ENCODE measurements at regions not wholly inside any gene's neighbourhood (a gene's known extent, or its start where the extent isn't known, plus 50 kb on each side); places are given as distances from the start of the nearest gene placed in this dataset.

DNA sequence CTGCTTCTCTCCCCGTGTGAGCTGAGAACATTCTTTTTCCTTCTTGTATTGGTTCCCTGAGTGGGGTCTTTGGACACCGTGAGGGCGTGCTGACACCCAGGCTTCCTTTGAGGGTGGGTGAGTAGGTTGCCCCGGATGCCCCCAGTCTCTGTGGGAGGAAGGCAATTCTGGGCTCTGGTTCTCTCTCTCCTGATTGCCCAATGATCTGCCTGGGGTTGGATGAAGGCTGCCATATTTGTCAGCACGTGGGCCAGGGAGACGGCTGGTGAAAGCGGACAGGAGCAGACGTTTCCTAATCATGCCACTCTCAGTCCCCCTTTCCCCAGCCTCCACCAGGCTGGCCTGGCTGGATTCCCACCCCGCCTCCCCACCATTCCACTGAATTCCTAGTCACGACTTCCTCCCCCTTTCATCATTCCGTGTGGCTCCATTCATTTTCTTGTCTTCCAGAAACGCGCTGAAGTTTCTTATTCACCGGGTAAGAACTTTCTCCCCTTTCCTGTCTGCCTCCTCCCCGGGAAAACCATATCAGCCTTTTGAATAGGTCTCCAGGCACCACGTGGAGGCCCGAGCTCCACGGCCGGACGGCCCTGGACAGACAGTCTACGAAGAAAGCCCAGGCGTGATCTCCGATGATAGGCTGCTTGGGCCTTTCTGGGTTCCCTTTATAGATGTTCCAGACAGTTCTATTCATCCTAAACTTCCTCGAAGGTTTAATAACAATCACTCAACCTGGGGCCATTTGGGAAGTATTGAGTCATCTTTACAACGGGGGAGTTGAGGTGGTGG, 98.7 kb upstream of the NPTX2 start:
- WGBS (ENCODE audit: insufficient coverage, insufficient read length) = no CpG with 5 or more reads among the region's 25 CpGs
- DNase-seq (ENCODE audit: low read depth, low spot score) = no peak
- Histone ChIP-seq H3K27ac (ENCODE audit: low read length) (no peak overlapping the region), H3K4me1 (ENCODE audit: control insufficient read depth, insufficient read depth, low read length) (no peaks in the 10 kb centered on the region), H3K9me3 (ENCODE audit: control insufficient read depth, insufficient read depth, low read length) (peaks cover 1% of the 10 kb centered on the region; the same call in 1 of the 2 replicates), H3K4me3 (ENCODE audit: low read length) (no peak overlapping the region), H3K36me3 (ENCODE audit: control insufficient read depth, insufficient read depth, low read length) (no peaks in the 10 kb centered on the region), H3K27me3 (ENCODE audit: control insufficient read depth, insufficient read depth, low read length) (no peaks in the 10 kb centered on the region)

DNA sequence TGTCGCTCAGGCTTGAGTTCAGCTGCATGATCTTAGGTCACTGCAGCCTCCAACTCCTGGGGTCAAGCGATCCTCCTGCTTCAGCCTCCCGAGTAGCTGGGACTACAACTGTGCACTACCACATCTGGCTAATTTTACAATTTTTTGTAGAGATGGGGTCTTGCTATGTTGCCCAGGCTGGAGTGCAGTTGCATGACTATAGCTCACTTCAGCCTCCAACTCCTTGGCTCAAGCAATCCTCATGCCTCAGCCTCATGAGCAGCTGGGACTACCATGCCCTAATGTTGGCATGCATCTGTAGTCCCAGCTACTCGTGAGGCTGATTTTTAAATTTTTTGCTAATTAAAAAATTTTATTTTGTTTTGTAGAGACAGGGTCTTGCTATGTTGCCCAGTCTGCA, 101.9 kb upstream of the NPTX2 start:
- no peaks in the 10 kb centered on the region for H3K27me3 ChIP-seq (ENCODE audit: control insufficient read depth, insufficient read depth, low read length)
- no peak overlapping the region for H3K4me3 ChIP-seq (ENCODE audit: low read length)
- H3K9me3 ChIP-seq (ENCODE audit: control insufficient read depth, insufficient read depth, low read length) = no peaks in the 10 kb centered on the region
- no peaks in the 10 kb centered on the region for H3K36me3 ChIP-seq (ENCODE audit: control insufficient read depth, insufficient read depth, low read length)
- H3K4me1 ChIP-seq (ENCODE audit: control insufficient read depth, insufficient read depth, low read length) = no peaks in the 10 kb centered on the region
- WGBS (ENCODE audit: insufficient coverage, insufficient read length) = no CpG with 5 or more reads among the region's 4 CpGs
- no peak for DNase-seq (ENCODE audit: low read depth, low spot score)
- H3K27ac ChIP-seq (ENCODE audit: low read length) = no peak overlapping the region

DNA sequence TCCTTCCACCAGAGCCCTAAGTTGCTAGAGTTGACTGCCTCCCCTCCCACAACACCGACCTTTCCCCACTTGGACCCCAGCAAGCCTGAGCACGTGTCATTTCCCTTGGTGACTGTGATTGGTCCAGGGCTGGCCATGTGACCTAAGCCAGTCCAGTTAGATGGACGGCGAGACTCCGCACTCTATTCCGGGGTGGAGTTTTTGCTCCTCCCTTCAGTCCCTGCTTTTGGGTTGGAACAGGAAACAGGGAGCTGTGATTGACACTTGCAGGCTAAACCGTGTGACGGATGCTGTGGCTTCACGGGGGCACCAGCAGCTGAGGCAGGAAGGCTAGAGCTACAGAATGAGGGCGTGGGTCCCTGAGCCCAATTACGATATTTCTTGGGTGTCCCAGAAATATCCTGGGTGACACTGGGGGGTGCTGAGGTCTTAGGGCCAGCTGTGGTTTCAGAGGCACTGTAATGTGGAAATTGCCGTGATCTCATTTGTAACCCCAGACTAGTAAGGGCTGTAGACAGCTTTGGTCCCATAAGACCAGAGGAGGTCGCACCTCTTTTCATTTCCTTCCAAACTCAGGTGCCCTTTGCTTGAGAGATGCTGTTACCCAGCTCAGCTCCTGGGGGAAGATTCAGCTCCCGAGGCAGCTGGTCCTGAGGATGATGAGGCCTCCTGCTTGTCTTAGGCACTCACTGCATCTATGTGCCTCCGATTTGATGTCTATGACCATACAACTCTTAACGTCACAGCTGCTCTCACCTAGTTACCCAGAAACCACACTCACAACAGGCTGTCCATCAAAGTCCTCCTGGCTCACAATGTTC, 102.7 kb upstream of the NPTX2 start:
- H3K27ac ChIP-seq (ENCODE audit: low read length) = no peak overlapping the region
- H3K27me3 ChIP-seq (ENCODE audit: control insufficient read depth, insufficient read depth, low read length) = no peaks in the 10 kb centered on the region
- no peaks in the 10 kb centered on the region for H3K9me3 ChIP-seq (ENCODE audit: control insufficient read depth, insufficient read depth, low read length)
- DNase-seq (ENCODE audit: low read depth, low spot score) = no peak
- WGBS (ENCODE audit: insufficient coverage, insufficient read length) = no CpG with 5 or more reads among the region's 16 CpGs
- H3K36me3 ChIP-seq (ENCODE audit: control insufficient read depth, insufficient read depth, low read length) = no peaks in the 10 kb centered on the region
- H3K4me3 ChIP-seq (ENCODE audit: low read length) = no peak overlapping the region
- H3K4me1 ChIP-seq (ENCODE audit: control insufficient read depth, insufficient read depth, low read length) = no peaks in the 10 kb centered on the region

DNA sequence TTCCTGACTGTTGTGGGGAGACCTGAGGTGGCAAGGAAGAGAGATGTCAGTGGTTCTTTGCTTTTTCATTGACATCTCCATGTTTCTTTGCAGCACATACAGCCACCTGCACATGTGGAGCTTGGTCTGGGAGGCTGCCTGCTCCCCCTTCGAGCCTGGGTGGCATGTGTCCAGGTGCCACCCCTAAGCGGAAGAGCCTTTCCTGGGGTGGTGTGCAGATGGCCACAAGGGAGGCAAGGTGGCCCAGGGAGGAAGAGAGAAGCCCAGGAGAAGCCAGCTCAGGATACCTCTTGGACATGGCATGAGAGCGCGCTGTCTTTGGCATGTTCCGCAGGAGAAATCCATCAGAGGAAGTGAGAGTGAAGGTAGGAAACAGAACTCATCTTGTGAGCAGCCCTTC, 105.9 kb upstream of the NPTX2 start:
- DNase-seq (ENCODE audit: low read depth, low spot score) = no peak
- no CpG with 5 or more reads among the region's 5 CpGs for WGBS (ENCODE audit: insufficient coverage, insufficient read length)
- no peaks in the 10 kb centered on the region for H3K4me1 ChIP-seq (ENCODE audit: control insufficient read depth, insufficient read depth, low read length)
- no peak overlapping the region for H3K27ac ChIP-seq (ENCODE audit: low read length)
- H3K27me3 ChIP-seq (ENCODE audit: control insufficient read depth, insufficient read depth, low read length) = no peaks in the 10 kb centered on the region
- no peak overlapping the region for H3K4me3 ChIP-seq (ENCODE audit: low read length)
- H3K36me3 ChIP-seq (ENCODE audit: control insufficient read depth, insufficient read depth, low read length) = no peaks in the 10 kb centered on the region
- no peaks in the 10 kb centered on the region for H3K9me3 ChIP-seq (ENCODE audit: control insufficient read depth, insufficient read depth, low read length)

DNA sequence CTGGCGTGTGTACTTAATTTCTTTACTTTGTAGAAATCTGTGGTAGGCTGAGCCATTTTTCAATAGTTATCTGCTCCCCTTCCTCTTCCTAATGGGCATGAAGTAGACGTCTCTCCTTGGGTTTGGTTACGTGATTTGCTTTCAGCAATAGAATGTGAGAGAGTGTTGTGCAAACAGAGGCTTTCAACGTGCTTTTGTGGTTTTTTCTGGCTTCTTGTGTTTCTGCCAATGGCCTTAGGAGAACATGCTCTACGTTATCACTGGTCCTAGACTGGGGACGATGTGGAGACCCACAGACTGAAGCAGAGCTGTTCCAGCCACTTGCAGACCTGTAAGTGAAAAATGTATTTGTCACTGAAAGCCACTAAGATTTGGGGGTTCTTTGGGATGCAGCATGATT, 107.2 kb upstream of the NPTX2 start:
- Histone ChIP-seq H3K4me1 (ENCODE audit: control insufficient read depth, insufficient read depth, low read length) (no peaks in the 10 kb centered on the region), H3K9me3 (ENCODE audit: control insufficient read depth, insufficient read depth, low read length) (no peaks in the 10 kb centered on the region), H3K4me3 (ENCODE audit: low read length) (no peak overlapping the region), H3K36me3 (ENCODE audit: control insufficient read depth, insufficient read depth, low read length) (no peaks in the 10 kb centered on the region), H3K27ac (ENCODE audit: low read length) (no peak overlapping the region), H3K27me3 (ENCODE audit: control insufficient read depth, insufficient read depth, low read length) (no peaks in the 10 kb centered on the region)
- no peak for DNase-seq (ENCODE audit: low read depth, low spot score)
- WGBS (ENCODE audit: insufficient coverage, insufficient read length) = no CpG with 5 or more reads among the region's 6 CpGs

DNA sequence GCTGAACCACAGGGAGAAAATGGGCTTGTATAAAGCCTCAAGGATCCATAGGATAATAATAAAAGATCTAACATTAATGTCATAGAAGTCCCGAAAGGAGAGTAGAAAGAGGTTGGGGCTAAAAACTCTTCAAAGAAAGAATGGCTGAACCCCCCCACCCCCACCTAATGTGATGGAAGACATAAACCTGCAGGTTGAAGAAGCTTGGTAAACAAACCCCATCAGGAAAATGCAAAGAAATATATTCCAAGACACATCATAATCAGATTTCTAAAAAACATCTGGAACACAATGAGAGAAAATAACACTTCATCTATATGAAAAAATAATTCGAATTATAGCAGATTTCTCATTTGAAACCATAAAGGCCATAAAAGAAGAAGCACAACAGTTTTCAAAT, 105.6 kb upstream of the BAIAP2L1 start:
- Histone ChIP-seq H3K4me1 (ENCODE audit: control insufficient read depth, insufficient read depth, low read length) (no peaks in the 10 kb centered on the region), H3K27me3 (ENCODE audit: control insufficient read depth, insufficient read depth, low read length) (no peaks in the 10 kb centered on the region), H3K36me3 (ENCODE audit: control insufficient read depth, insufficient read depth, low read length) (no peaks in the 10 kb centered on the region), H3K4me3 (ENCODE audit: low read length) (no peak overlapping the region), H3K27ac (ENCODE audit: low read length) (no peak overlapping the region), H3K9me3 (ENCODE audit: control insufficient read depth, insufficient read depth, low read length) (no peaks in the 10 kb centered on the region)
- no peak for DNase-seq (ENCODE audit: low read depth, low spot score)
- no CpG with 5 or more reads among the region's 2 CpGs for WGBS (ENCODE audit: insufficient coverage, insufficient read length)

DNA sequence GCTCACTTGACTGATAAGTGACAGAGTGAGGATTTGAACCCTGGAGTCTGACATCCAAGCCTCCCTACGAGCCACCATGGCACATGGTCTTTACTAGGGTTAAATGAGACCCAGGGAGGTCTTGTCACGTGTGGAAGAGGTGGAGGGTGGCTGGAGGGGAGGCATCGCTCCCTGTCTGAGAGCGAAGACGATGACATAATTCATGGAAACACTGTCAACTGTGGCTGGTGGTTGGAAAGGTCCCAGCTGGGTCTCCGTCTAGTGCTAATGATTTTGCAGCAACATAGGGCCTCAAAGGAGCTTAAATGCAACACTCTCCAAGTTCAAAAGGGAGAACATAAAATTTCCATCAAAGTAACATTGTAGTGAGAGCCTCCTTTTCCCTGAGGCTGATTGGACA, 99.9 kb upstream of the BAIAP2L1 start:
- Histone ChIP-seq H3K36me3 (ENCODE audit: control insufficient read depth, insufficient read depth, low read length) (no peaks in the 10 kb centered on the region), H3K27me3 (ENCODE audit: control insufficient read depth, insufficient read depth, low read length) (no peaks in the 10 kb centered on the region), H3K9me3 (ENCODE audit: control insufficient read depth, insufficient read depth, low read length) (no peaks in the 10 kb centered on the region), H3K4me1 (ENCODE audit: control insufficient read depth, insufficient read depth, low read length) (no peaks in the 10 kb centered on the region), H3K4me3 (ENCODE audit: low read length) (no peak overlapping the region), H3K27ac (ENCODE audit: low read length) (no peak overlapping the region)
- no peak for DNase-seq (ENCODE audit: low read depth, low spot score)
- no CpG with 5 or more reads among the region's 6 CpGs for WGBS (ENCODE audit: insufficient coverage, insufficient read length)

DNA sequence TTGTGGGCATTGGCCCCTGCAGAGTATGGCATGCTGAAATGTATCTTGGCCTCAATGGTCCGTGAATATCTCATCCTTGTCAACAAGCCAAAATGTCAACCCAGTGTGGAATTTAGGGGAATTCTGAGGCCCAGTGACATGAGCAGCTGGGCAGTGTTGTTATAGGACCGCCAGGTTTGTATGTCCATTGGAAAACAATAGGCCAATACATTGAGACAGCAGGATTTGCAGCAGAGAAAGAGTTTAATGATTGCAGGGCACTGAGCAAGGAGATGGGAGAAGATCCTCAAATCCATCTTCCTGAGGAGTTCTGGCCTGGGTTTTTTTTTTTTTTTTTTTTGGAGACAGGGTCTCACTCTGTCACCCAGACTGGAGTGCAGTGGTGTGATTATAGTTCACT, 95.7 kb upstream of the BAIAP2L1 start:
- no peak overlapping the region for H3K27ac ChIP-seq (ENCODE audit: low read length)
- H3K36me3 ChIP-seq (ENCODE audit: control insufficient read depth, insufficient read depth, low read length) = no peaks in the 10 kb centered on the region
- H3K4me3 ChIP-seq (ENCODE audit: low read length) = no peak overlapping the region
- WGBS (ENCODE audit: insufficient coverage, insufficient read length) = no CpG with 5 or more reads among the region's 2 CpGs
- H3K4me1 ChIP-seq (ENCODE audit: control insufficient read depth, insufficient read depth, low read length) = no peaks in the 10 kb centered on the region
- no peaks in the 10 kb centered on the region for H3K9me3 ChIP-seq (ENCODE audit: control insufficient read depth, insufficient read depth, low read length)
- no peaks in the 10 kb centered on the region for H3K27me3 ChIP-seq (ENCODE audit: control insufficient read depth, insufficient read depth, low read length)
- no peak for DNase-seq (ENCODE audit: low read depth, low spot score)

DNA sequence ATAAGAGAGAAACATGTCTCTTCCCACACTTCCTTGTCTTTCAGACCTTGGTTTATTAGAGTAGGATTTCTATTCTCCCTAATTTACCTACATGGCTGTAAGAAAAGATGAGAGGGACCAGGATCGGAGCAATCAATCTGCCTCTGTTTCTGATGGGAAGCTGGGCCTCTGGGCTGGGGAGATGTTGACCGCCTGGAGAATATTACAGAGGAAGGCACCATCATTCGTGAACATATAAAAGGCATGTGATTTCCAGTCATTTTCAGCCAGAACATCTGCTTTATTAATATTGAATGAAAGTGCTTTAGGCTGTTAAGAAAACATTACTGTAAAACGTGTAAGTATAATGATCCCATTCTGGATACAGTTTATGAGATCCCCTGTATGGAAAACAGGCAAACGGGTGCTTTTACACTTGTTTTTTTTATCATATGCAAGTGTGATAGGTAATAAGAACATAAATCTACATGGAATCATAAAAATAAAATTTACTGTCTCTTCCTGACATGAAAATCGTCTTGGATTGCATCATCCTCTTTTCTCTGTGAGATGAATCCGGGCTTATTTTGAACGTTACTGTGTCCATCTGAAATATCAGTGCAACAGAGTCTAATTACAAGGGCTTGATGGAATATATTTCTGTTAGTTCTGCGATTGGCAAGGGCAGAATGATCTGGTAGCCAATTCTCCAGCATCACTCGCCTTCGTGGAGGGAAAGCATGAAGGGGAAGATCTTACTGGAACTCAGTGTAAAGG, 94.5 kb upstream of the BAIAP2L1 start:
- Histone ChIP-seq H3K27me3 (ENCODE audit: control insufficient read depth, insufficient read depth, low read length) (no peaks in the 10 kb centered on the region), H3K4me3 (ENCODE audit: low read length) (no peak overlapping the region), H3K27ac (ENCODE audit: low read length) (no peak overlapping the region), H3K36me3 (ENCODE audit: control insufficient read depth, insufficient read depth, low read length) (no peaks in the 10 kb centered on the region), H3K9me3 (ENCODE audit: control insufficient read depth, insufficient read depth, low read length) (no peaks in the 10 kb centered on the region), H3K4me1 (ENCODE audit: control insufficient read depth, insufficient read depth, low read length) (no peaks in the 10 kb centered on the region)
- no CpG with 5 or more reads among the region's 11 CpGs for WGBS (ENCODE audit: insufficient coverage, insufficient read length)
- DNase-seq (ENCODE audit: low read depth, low spot score) = no peak

DNA sequence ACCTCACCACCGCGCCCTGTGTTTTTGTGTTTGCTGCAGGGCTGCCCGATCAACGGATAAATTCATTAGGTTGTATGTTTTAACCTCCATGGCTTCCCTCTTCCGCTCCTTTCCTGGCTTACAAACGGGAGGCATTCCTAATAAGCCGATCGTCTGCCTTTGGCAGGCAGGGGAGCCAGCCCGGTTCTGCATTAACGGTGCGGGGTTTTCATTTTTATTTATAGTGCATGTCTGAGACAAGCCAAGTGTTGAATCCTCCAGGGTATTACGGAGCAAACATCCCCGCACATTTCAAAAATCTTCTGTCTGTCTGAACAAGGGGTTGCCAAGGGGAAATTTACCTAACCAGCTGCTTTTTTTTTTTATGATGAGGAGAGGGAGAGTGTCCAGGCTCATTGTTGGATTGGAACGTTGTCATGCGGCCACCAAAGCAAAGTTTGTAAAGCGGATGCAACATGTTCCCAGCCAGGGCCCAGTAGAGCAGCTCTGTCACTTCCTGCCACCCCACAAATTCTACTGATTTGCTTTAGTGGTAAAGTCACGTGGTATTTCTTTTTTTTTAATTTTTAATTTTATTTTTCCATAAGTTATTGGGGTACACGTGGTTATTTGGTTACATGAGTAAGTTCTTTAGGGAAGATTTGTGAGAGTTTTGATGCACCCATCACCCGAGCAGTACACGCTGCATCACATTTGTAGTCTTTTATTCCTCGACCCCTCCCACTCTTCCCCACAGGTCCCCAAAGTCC, 92.3 kb upstream of the BAIAP2L1 start:
- H3K4me1 ChIP-seq (ENCODE audit: control insufficient read depth, insufficient read depth, low read length) = no peaks in the 10 kb centered on the region
- WGBS (ENCODE audit: insufficient coverage, insufficient read length) = no CpG with 5 or more reads among the region's 21 CpGs
- DNase-seq (ENCODE audit: low read depth, low spot score) = no peak
- H3K27me3 ChIP-seq (ENCODE audit: control insufficient read depth, insufficient read depth, low read length) = no peaks in the 10 kb centered on the region
- H3K36me3 ChIP-seq (ENCODE audit: control insufficient read depth, insufficient read depth, low read length) = no peaks in the 10 kb centered on the region
- H3K4me3 ChIP-seq (ENCODE audit: low read length) = no peak overlapping the region
- H3K27ac ChIP-seq (ENCODE audit: low read length) = no peak overlapping the region
- H3K9me3 ChIP-seq (ENCODE audit: control insufficient read depth, insufficient read depth, low read length) = no peaks in the 10 kb centered on the region

All from iPS DF 6.9 (cell line).